Esophagus squamous epithelium (tissue), 4 donors: ENCODE measurements at regions not wholly inside any gene's neighbourhood (a gene's known extent, or its start where the extent isn't known, plus 50 kb on each side); places are given as distances from the start of the nearest gene placed in this dataset.

Experiments used
- CTCF ChIP-seq, 6 experiments: fragments of 450-650 bp in 4 of 6; fragments of 200-600 bp in 2 of 6; sonication (generic) in 2 of 6; IDR thresholded peaks; one replicate each; pipeline ENCODE4 v1.5.1; 2016 to 2019; ENCODE audit warnings: antibody characterized with exemption in 6 of 6, mild to moderate bottlenecking in 4 of 6, moderate library complexity in 4 of 6
- POLR2A ChIP-seq, 4 donors: fragments of 450-650 bp; IDR thresholded peaks; one replicate each; pipeline ENCODE4 v1.6.1; 2017; ENCODE audit warnings: antibody characterized with exemption in 4 of 4, mild to moderate bottlenecking in 4 of 4, moderate library complexity in 3 of 4

GRCh38 chr7:116347151-116347832, 137.0 kb downstream of the TES start:
- TF ChIP-seq CTCF (IDR thresholded peaks at IDR 0.05) (no peak), POLR2A (IDR thresholded peaks at IDR 0.05) (no peak)
